ENCODE measurements at regions not wholly inside any gene's neighbourhood (a gene's known extent, or its start where the extent isn't known, plus 50 kb on each side); places are given as distances from the start of the nearest gene placed in this dataset.

DNA sequence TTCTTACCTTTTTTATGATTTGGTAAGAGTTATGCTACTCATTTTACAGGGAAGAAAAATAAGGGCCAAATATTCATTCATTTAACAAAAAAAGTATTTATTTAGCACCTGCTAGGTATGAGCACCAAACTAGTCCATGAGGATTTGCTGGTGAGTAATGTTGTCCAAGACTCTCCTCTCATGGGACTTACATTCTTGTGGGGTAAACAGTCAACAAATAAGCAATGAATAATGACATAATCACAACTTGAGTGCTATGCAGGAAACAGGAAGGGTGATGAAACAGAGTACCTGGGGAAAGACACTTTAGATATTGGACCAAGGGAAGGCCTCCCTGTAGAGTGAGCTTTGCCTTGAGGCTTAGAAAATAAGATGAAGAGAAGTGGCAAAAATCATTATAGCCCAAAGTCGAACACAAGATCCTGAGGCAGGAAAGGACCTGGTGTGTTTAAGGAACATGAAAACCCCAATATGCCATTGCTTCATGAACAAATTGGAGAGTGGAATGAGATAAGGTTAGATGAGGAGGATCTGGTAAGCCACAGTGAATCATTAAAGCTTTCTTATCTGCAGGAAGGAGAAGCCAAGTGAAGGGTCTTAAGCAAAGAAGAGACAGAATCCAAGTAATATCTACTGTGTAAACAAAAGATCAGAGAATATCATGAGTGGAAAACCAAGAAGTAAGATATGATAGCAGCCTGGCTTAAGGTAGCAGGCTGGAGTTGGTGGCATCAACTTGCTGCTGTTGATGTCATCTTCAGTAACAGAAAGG, 294.5 kb upstream of the NBEA start:
- Histone ChIP-seq H2BK12ac (ENCODE audit: insufficient read length, low read depth, low read length) (no peak overlapping the region), H4K8ac (replicated peaks; ENCODE audit: insufficient read length, low read depth, low read length) (no peak overlapping the region), H3K79me1 (ENCODE audit: insufficient read depth, low read depth, low read length, poor library complexity, severe bottlenecking) (no peaks in the 10 kb centered on the region), H2AFZ (ENCODE audit: low read length) (no peak overlapping the region), H3K79me2 (ENCODE audit: insufficient read depth, low read length) (no peaks in the 10 kb centered on the region), H3K9me3 (ENCODE audit: control insufficient read depth, low read depth, low read length) (no peaks in the 10 kb centered on the region), H3K23me2 (ENCODE audit: insufficient read length, low read depth, low read length, poor library complexity, severe bottlenecking) (no peaks in the 10 kb centered on the region), H3K27ac (ENCODE audit: insufficient read length, low read depth, low read length) (no peak overlapping the region), H3K14ac (ENCODE audit: insufficient read depth, low read length) (no peak overlapping the region), H4K91ac (ENCODE audit: insufficient read length, low read depth, low read length) (no peak overlapping the region), H2BK5ac (ENCODE audit: insufficient read length, low read length) (no peak overlapping the region), H3K4me2 (ENCODE audit: insufficient read depth, insufficient read length, low read length) (no peak overlapping the region), H2BK20ac (ENCODE audit: low read depth, low read length, poor library complexity, severe bottlenecking) (no peak overlapping the region), H3K27me3 (ENCODE audit: insufficient read depth, low read length) (no peaks in the 10 kb centered on the region), H3K56ac (ENCODE audit: insufficient read length, low read depth, low read length) (no peak overlapping the region), H2BK120ac (ENCODE audit: low read depth, low read length, poor library complexity, severe bottlenecking) (no peak overlapping the region), H3K18ac (ENCODE audit: insufficient read length, low read depth, low read length) (no peak overlapping the region), H3K4ac (ENCODE audit: low read depth, low read length) (no peak overlapping the region), H3T11ph (ENCODE audit: low read length) (no peak overlapping the region), H3K9ac (ENCODE audit: extremely low read depth, insufficient read length, low read length) (no peak overlapping the region), H2AK5ac (ENCODE audit: insufficient read length, low read length) (no peak overlapping the region), H4K20me1 (ENCODE audit: control insufficient read depth, insufficient read depth, insufficient read length) (no peaks in the 10 kb centered on the region), H3K4me1 (ENCODE audit: insufficient read depth, low read length) (no peaks in the 10 kb centered on the region), H2BK15ac (ENCODE audit: low read depth, low read length) (no peak overlapping the region), H4K5ac (ENCODE audit: insufficient read length, low read depth, low read length) (no peak overlapping the region), H3K23ac (ENCODE audit: insufficient read length, low read depth, low read length) (no peak overlapping the region)
- peaks cover 0 to 5% of the 10 kb centered on the region in 2 experiments; a peak in 1 of 4 replicates for H3K4me1 Mint-ChIP-seq
- no peak overlapping the region for H3K27ac Mint-ChIP-seq
- no CpG with 5 or more reads among the region's 1 CpG for WGBS (ENCODE audit: extremely low coverage, insufficient read length, low lambda C conversion rate)
- no peak overlapping the region for H3K4me3 Mint-ChIP-seq
- peaks cover 14 to 17% of the 10 kb centered on the region in 2 experiments for H3K9me3 Mint-ChIP-seq
- no peaks in the 10 kb centered on the region for H3K27me3 Mint-ChIP-seq (ENCODE audit: low read depth)
- TF ChIP-seq CTCF (conservative IDR thresholded peaks at IDR 0.05) = no peak
- H3K36me3 Mint-ChIP-seq (ENCODE audit: insufficient read depth in 1 of 3, low read depth in 3 of 3) = peaks cover under 1 to 17% (median 10%) of the 10 kb centered on the region in 3 experiments; a peak in 5 of 7 replicates
- no peak for DNase-seq

All from H9 (cell line).